GM21529 (cell line): ENCODE measurements at regions not wholly inside any gene's neighbourhood (a gene's known extent, or its start where the extent isn't known, plus 50 kb on each side); places are given as distances from the start of the nearest gene placed in this dataset.
"Not testable (repeated sequence)": the region's sequence is repeated elsewhere in the genome, so short reads cannot be mapped to it uniquely, and the experiment has no call there.

Experiments used
- ATAC-seq: cut with Tn5 transposase; IDR thresholded peaks from one replicate; pipeline ENCODE4 v1.9.1; 2021; ENCODE audit not compliant: unreplicated experiment

GRCh38 chr5:109580225-109580624 is 109.5 kb upstream of the MAN2A1 start:
- ATAC-seq, result no peak

GRCh38 chr5:109575506-109575905 is 114.2 kb upstream of the MAN2A1 start:
- ATAC-seq, result no peak

- ATAC-seq, result no peak
These were observed 114.7 kb upstream of the MAN2A1 start for GRCh38 chr5:109574985-109575384.

GRCh38 chr5:109573766-109574165 is 116.0 kb upstream of the MAN2A1 start:
- ATAC-seq, result no peak

- no peak for ATAC-seq
These were observed 116.5 kb upstream of the MAN2A1 start for GRCh38 chr5:109573256-109573655.

- no peak for ATAC-seq
These were observed 117.9 kb upstream of the MAN2A1 start for GRCh38 chr5:109571785-109572184.

GRCh38 chr5:109570362-109570874 is 119.3 kb upstream of the MAN2A1 start:
- ATAC-seq, result no peak

- ATAC-seq, result no peak
These were observed 122.2 kb upstream of the MAN2A1 start for GRCh38 chr5:109567374-109568044.

GRCh38 chr5:109566361-109566760 is 123.4 kb upstream of the MAN2A1 start:
- no peak for ATAC-seq

GRCh38 chr5:109563739-109564138 is 126.0 kb upstream of the MAN2A1 start:
- no peak for ATAC-seq

- ATAC-seq, result no peak
These were observed 126.5 kb upstream of the MAN2A1 start for GRCh38 chr5:109563189-109563588.

- ATAC-seq, result no peak
These were observed 127.3 kb upstream of the MAN2A1 start for GRCh38 chr5:109562441-109562840.

GRCh38 chr5:109561447-109561846 is 128.3 kb upstream of the MAN2A1 start:
- no peak for ATAC-seq

- no peak for ATAC-seq
These were observed 129.2 kb upstream of the MAN2A1 start for GRCh38 chr5:109560554-109560953.

- no peak for ATAC-seq
These were observed 130.8 kb upstream of the MAN2A1 start for GRCh38 chr5:109558952-109559351.

- no peak for ATAC-seq
These were observed 131.4 kb upstream of the MAN2A1 start for GRCh38 chr5:109558364-109558763.

GRCh38 chr5:109553846-109554245 is 135.9 kb upstream of the MAN2A1 start:
- ATAC-seq, result no peak

- not testable (repeated sequence) for ATAC-seq
These were observed 138.5 kb upstream of the MAN2A1 start for GRCh38 chr5:109551234-109551633.

- ATAC-seq, result no peak
These were observed 139.7 kb upstream of the MAN2A1 start for GRCh38 chr5:109550077-109550476.

GRCh38 chr5:109546461-109546860 is 136.7 kb upstream of the PJA2 start:
- no peak for ATAC-seq

GRCh38 chr5:109544873-109545272 is 135.1 kb upstream of the PJA2 start:
- not testable (repeated sequence) for ATAC-seq

- not testable (repeated sequence) for ATAC-seq
These were observed 128.9 kb upstream of the PJA2 start for GRCh38 chr5:109538692-109539091.

- not testable (repeated sequence) for ATAC-seq
These were observed 125.3 kb upstream of the PJA2 start for GRCh38 chr5:109535090-109535489.
